ENCODE measurements at regions not wholly inside any gene's neighbourhood (a gene's known extent, or its start where the extent isn't known, plus 50 kb on each side); places are given as distances from the start of the nearest gene placed in this dataset.
A peak's percentile ranks its signal among the peaks of the same experiment; 100 is the strongest.

DNA sequence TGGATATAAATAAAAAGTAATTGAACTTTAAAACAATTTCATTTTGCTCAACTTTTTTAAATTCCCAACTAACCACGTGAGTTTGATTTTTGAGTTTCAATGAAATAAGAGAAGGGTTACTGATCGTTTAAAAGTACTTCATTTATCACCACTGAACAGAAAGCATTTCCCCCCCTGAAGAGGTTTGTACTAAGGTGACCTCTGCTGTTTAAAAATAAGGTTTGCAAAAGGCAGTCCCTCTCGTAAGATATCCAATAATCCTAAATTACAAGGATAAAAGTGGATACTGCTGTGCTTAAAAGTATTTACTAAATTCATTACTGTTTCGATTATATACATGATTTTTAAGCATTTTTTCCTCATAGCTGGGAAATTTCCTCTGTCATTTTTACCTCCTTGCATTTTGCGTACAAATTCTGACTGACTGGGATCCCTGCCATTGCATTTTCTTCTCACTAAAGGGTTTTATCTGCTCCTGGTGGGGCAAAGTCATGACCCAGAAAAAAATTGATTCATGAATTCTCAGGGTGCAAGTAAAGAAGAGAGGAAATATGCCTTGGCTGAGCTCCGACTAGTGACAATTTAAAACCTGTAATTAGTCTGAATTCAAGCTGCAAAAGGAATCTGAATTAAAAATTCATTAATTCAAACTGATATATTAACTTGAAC, 463.8 kb downstream of the PRKD1 start:
- no peak overlapping the region for H3K4me3 ChIP-seq (ENCODE audit: control insufficient read depth, low read depth, low read length)
- peak; percentile 30 for TF ChIP-seq CTCF (IDR thresholded peaks at IDR 0.05; ENCODE audit: control insufficient read depth, insufficient read depth, low read depth, low read length, missing control alignments)
- DNase-seq (ENCODE audit: low read depth): no peak

GRCh38 chr14:29465095-29465494, 462.6 kb downstream of the PRKD1 start:
- no peak for DNase-seq (ENCODE audit: low read depth)
- TF ChIP-seq CTCF (IDR thresholded peaks at IDR 0.05; ENCODE audit: control insufficient read depth, insufficient read depth, low read depth, low read length, missing control alignments): no peak
- no peak overlapping the region for H3K4me3 ChIP-seq (ENCODE audit: control insufficient read depth, low read depth, low read length)

DNA sequence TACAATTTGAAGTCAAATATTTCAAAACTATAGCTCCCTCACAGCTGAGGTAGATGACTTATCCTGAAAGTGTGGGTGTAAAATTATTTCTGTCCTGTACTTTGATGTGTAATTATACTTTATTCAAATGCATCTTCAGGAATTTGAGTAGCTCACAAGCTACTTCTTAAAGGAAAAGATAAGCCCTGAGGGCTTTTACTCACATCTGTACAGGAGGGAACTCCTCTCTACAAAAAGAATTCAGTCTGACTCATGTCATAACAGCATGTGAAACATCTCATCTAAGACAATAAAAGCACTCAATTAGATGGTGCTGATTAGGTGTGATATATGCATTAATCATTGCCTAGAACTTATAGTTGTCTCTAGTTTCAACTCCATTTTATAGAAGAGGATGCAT, 452.0 kb downstream of the PRKD1 start:
- no peak overlapping the region for H3K4me3 ChIP-seq (ENCODE audit: control insufficient read depth, low read depth, low read length)
- no peak for TF ChIP-seq CTCF (IDR thresholded peaks at IDR 0.05; ENCODE audit: control insufficient read depth, insufficient read depth, low read depth, low read length, missing control alignments)
- DNase-seq (ENCODE audit: low read depth): no peak

GRCh38 chr14:29486132-29486531, 441.5 kb downstream of the PRKD1 start:
- peak; percentile 57 for DNase-seq (ENCODE audit: low read depth)
- peak; percentile 18 for TF ChIP-seq CTCF (IDR thresholded peaks at IDR 0.05; ENCODE audit: control insufficient read depth, insufficient read depth, low read depth, low read length, missing control alignments)
- no peak overlapping the region for H3K4me3 ChIP-seq (ENCODE audit: control insufficient read depth, low read depth, low read length)

DNA sequence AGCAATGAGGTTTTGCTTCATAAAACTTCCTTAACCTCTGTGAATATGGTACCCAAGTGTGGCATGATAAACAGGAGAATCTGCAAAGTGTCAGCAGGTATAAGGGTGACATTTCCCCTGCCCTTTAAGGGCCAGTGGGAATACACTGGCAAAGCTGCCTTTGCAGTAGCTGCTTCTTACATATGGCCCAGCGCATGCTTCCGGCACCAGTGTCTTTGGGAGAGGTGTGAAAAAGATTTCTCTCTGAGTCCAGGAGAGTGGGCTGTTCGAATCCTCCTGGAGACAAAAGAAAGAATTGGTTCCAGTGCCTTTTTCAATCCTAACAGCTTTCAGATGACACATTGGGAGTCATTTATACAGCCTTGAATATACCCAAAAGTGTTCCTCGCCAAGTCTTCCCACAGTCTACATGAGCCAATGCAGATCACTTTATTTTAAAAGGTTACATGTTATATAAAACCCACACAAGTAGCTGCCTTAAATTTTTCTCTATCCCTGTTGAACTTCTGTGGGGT, 437.7 kb downstream of the PRKD1 start:
- no peak for TF ChIP-seq CTCF (IDR thresholded peaks at IDR 0.05; ENCODE audit: control insufficient read depth, insufficient read depth, low read depth, low read length, missing control alignments)
- H3K4me3 ChIP-seq (ENCODE audit: control insufficient read depth, low read depth, low read length): no peak overlapping the region
- no peak for DNase-seq (ENCODE audit: low read depth)

- H3K4me3 ChIP-seq (ENCODE audit: control insufficient read depth, low read depth, low read length): no peak overlapping the region
- no peak for DNase-seq (ENCODE audit: low read depth)
- TF ChIP-seq CTCF (IDR thresholded peaks at IDR 0.05; ENCODE audit: control insufficient read depth, insufficient read depth, low read depth, low read length, missing control alignments): no peak
Measured at GRCh38 chr14:29493849-29494248, 433.8 kb downstream of the PRKD1 start.
